ENCODE measurements at regions not wholly inside any gene's neighbourhood (a gene's known extent, or its start where the extent isn't known, plus 50 kb on each side); places are given as distances from the start of the nearest gene placed in this dataset.
A peak's percentile ranks its signal among the peaks of the same experiment; 100 is the strongest.

- ATAC-seq (no peak), DNase-seq (no peak)
These were observed 178.9 kb upstream of the GALNT2 start for GRCh38 chr1:229888157-229888556.

DNA sequence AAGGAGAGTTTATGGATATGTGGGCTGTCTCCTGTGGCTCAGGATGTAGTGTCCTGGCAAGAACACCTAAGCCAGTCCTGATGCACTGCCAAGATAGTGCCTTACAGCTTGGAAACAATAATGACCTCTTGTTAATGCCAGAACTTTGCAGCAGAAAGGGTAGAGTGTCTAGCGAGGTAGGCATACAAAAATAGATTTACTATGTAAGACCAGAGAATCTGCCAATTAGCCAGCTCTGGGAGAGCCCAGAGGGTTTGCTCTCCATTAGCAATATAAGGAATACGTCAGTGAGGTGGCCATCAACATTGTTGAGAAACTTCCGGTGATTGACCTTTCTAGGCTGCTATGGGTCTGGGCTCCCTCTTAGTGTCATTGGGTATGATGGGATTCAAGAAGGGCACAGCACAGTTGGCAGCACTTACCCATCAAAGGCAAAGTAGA, 178.5 kb upstream of the GALNT2 start:
- no peak overlapping the region for H3K4me3 Mint-ChIP-seq
- no peaks in the 10 kb centered on the region for H3K36me3 Mint-ChIP-seq
- H3K9me3 Mint-ChIP-seq = no peaks in the 10 kb centered on the region
- no peak overlapping the region for H3K27ac Mint-ChIP-seq
- DNase-seq = no peak
- no peak for ATAC-seq
- H3K4me1 Mint-ChIP-seq = no peaks in the 10 kb centered on the region
- peaks cover 0 to 9% (median 3%) of the 10 kb centered on the region in 5 donors for H3K27me3 Mint-ChIP-seq
- POLR2A ChIA-PET = no interaction called here

More at GRCh38 chr1:229888157-229888556, 178.9 kb upstream of the GALNT2 start:
- no peak overlapping the region for H3K4me3 Mint-ChIP-seq
- POLR2A ChIA-PET = no interaction called here
- no peaks in the 10 kb centered on the region for H3K36me3 Mint-ChIP-seq
- H3K9me3 Mint-ChIP-seq = no peaks in the 10 kb centered on the region
- peaks cover 0 to 12% (median 3%) of the 10 kb centered on the region in 5 donors for H3K27me3 Mint-ChIP-seq
- H3K27ac Mint-ChIP-seq = no peak overlapping the region
- no peaks in the 10 kb centered on the region for H3K4me1 Mint-ChIP-seq

DNA sequence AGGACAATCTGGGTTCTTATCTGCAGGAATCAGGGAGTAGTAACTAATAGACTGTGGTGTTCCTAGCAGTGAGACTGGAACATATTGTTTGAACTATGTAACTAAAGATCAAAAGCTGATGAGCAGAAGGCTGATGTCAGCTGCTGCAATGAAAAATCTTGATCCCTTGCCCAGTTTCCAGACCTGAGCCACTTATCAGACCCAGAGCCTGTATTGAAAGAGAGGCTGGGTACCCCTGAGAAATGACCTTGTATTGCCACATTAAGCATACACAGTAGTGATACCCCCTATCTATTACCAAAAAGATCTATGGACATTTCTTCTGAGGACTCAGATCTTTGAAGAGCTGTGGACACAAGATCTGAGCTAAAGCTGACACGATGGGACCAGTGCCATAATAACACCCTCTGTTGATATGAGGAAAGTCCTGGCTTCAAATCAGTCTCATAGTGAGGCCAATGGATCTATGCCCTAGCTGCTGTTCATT, 178.0 kb upstream of the GALNT2 start:
- DNase-seq (no peak), ATAC-seq (no peak)
- H3K4me1 Mint-ChIP-seq = no peaks in the 10 kb centered on the region
- H3K27ac Mint-ChIP-seq = no peak overlapping the region
- peaks cover 0 to 5% (median 0%) of the 10 kb centered on the region in 5 donors for H3K27me3 Mint-ChIP-seq
- H3K36me3 Mint-ChIP-seq = no peaks in the 10 kb centered on the region
- POLR2A ChIA-PET = no interaction called here
- no peak overlapping the region for H3K4me3 Mint-ChIP-seq
- H3K9me3 Mint-ChIP-seq = no peaks in the 10 kb centered on the region

DNA sequence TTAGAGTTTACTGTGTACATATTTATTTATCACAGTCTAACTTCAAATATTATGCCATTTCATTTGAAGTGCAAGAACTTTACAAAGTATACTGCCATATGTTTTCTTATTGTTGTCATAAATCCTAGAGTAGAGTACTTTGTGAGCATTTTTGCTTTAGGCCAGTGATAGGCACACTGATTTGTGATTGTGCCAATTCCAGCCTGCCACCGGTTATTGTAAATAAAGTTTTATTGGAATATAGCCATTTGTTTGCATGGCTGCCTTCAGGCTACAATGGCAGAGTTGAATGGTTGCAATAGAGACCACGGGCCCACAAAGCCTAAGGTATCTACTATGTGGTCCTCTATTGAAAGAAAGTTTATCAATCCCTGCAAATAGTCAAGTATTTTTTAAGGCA, 175.8 kb upstream of the GALNT2 start:
- Mint-ChIP-seq H3K27me3 (peaks cover 1 to 15% (median 7%) of the 10 kb centered on the region in 5 donors), H3K9me3 (no peaks in the 10 kb centered on the region), H3K27ac (no peak overlapping the region), H3K4me3 (no peak overlapping the region), H3K4me1 (no peaks in the 10 kb centered on the region), H3K36me3 (no peaks in the 10 kb centered on the region)
- no peak for ATAC-seq
- POLR2A ChIA-PET = no interaction called here
- no peak for DNase-seq

- Mint-ChIP-seq H3K4me3 (no peak overlapping the region), H3K27ac (no peak overlapping the region), H3K36me3 (no peaks in the 10 kb centered on the region), H3K27me3 (peaks cover 6 to 27% (median 19%) of the 10 kb centered on the region in 5 donors), H3K9me3 (no peaks in the 10 kb centered on the region), H3K4me1 (no peaks in the 10 kb centered on the region)
- ATAC-seq (no peak), DNase-seq (no peak)
- POLR2A ChIA-PET = no interaction called here
These were observed 174.4 kb upstream of the GALNT2 start for GRCh38 chr1:229892515-229893117.

- Mint-ChIP-seq H3K9me3 (no peaks in the 10 kb centered on the region), H3K36me3 (no peaks in the 10 kb centered on the region), H3K4me1 (no peaks in the 10 kb centered on the region), H3K27ac (no peak overlapping the region), H3K27me3 (peaks cover 6 to 34% (median 20%) of the 10 kb centered on the region in 5 donors), H3K4me3 (no peak overlapping the region)
- POLR2A ChIA-PET = no interaction called here
- DNase-seq (no peak), ATAC-seq (no peak)
These were observed 173.1 kb upstream of the GALNT2 start for GRCh38 chr1:229893762-229894444.

- ATAC-seq (no peak), DNase-seq (no peak)
- POLR2A ChIA-PET = no interaction called here
- Mint-ChIP-seq H3K36me3 (no peaks in the 10 kb centered on the region), H3K4me1 (no peaks in the 10 kb centered on the region), H3K4me3 (no peak overlapping the region), H3K27ac (no peak overlapping the region), H3K9me3 (no peaks in the 10 kb centered on the region), H3K27me3 (peaks cover 6 to 35% (median 20%) of the 10 kb centered on the region in 5 donors)
These were observed 172.5 kb upstream of the GALNT2 start for GRCh38 chr1:229894532-229894931.

DNA sequence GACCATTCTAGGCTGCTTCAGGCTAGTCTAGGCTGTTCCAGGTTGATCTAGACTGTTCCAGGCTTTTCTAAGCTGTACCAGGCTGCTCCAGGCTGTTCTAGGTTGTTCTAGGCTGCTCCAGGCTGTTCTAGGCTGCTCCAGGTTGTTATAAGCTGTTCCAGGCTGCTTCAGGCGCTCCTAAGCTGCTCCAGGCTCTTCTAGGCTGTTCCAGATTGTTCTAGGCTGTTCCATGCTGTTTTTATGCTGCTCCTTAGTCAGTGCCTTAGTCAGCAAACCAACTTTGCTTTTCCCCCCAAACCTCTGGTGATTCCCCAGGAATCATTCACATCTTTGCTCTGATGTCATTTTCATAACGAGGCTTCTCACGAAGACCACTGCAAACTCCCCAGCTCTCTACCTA, 171.4 kb upstream of the GALNT2 start:
- POLR2A ChIA-PET = no interaction called here
- H3K27ac Mint-ChIP-seq = peak overlapping the region in 1 of 10 donors; percentile 7
- H3K4me1 Mint-ChIP-seq = no peaks in the 10 kb centered on the region
- DNase-seq (no peak), ATAC-seq (no peak)
- H3K27me3 Mint-ChIP-seq = peaks cover 6 to 41% (median 27%) of the 10 kb centered on the region in 5 donors
- H3K4me3 Mint-ChIP-seq = no peak overlapping the region
- peaks cover 0 to 5% (median 0%) of the 10 kb centered on the region in 3 donors for H3K36me3 Mint-ChIP-seq
- peaks cover 0 to 7% (median 0%) of the 10 kb centered on the region in 9 donors for H3K9me3 Mint-ChIP-seq

GRCh38 chr1:229896306-229896705, 170.7 kb upstream of the GALNT2 start:
- POLR2A ChIA-PET = no interaction called here
- ATAC-seq (no peak), DNase-seq (no peak)
- peaks cover 0 to 9% (median 0%) of the 10 kb centered on the region in 9 donors for H3K9me3 Mint-ChIP-seq
- no peaks in the 10 kb centered on the region for H3K4me1 Mint-ChIP-seq
- no peak overlapping the region for H3K27ac Mint-ChIP-seq
- peaks cover 0 to 10% (median 0%) of the 10 kb centered on the region in 3 donors for H3K36me3 Mint-ChIP-seq
- H3K27me3 Mint-ChIP-seq = peaks cover 9 to 41% (median 27%) of the 10 kb centered on the region in 5 donors
- H3K4me3 Mint-ChIP-seq = no peak overlapping the region

DNA sequence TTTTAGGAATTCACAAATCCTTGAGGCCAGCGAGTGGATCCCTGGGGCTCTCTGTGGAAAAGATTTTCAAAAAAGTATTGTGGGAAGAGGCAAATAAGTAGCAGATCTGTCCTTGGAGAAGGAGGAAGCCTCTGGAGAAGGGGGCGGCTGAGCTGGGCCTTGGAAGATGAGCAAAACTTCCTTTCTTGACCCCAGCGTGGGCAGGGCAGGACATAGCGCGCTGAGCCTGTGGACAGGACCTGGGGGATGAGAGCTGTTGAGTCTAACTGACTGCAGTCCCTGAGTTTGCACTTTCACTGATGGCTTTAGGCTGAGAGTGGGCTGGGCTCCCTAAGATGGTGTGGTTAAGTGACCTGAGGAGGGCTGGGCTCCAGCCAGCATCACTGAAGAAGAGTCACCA, 170.2 kb upstream of the GALNT2 start:
- Mint-ChIP-seq H3K9me3 (peaks cover 0 to 15% (median 5%) of the 10 kb centered on the region in 9 donors), H3K27ac (no peak overlapping the region), H3K4me3 (no peak overlapping the region), H3K4me1 (no peaks in the 10 kb centered on the region), H3K36me3 (peaks cover 0 to 15% (median 0%) of the 10 kb centered on the region in 3 donors), H3K27me3 (peaks cover 12 to 41% (median 27%) of the 10 kb centered on the region in 5 donors)
- ATAC-seq = no peak
- POLR2A ChIA-PET = no interaction called here
- no peak for DNase-seq

GRCh38 chr1:229897501-229897900, 169.5 kb upstream of the GALNT2 start:
- no peak overlapping the region for H3K4me3 Mint-ChIP-seq
- ATAC-seq (no peak), DNase-seq (no peak)
- peaks cover 0 to 15% (median 0%) of the 10 kb centered on the region in 3 donors for H3K36me3 Mint-ChIP-seq
- H3K27me3 Mint-ChIP-seq = peaks cover 12 to 42% (median 31%) of the 10 kb centered on the region in 5 donors
- H3K4me1 Mint-ChIP-seq = no peaks in the 10 kb centered on the region
- POLR2A ChIA-PET = no interaction called here
- no peak overlapping the region for H3K27ac Mint-ChIP-seq
- H3K9me3 Mint-ChIP-seq = peaks cover 0 to 15% (median 7%) of the 10 kb centered on the region in 9 donors

- POLR2A ChIA-PET = no interaction called here
- no peaks in the 10 kb centered on the region for H3K4me1 Mint-ChIP-seq
- peaks cover 12 to 45% (median 30%) of the 10 kb centered on the region in 5 donors for H3K27me3 Mint-ChIP-seq
- peaks cover 0 to 15% (median 0%) of the 10 kb centered on the region in 3 donors for H3K36me3 Mint-ChIP-seq
- ATAC-seq (no peak), DNase-seq (no peak)
- H3K27ac Mint-ChIP-seq = no peak overlapping the region
- H3K4me3 Mint-ChIP-seq = no peak overlapping the region
- H3K9me3 Mint-ChIP-seq = peaks cover 0 to 15% (median 7%) of the 10 kb centered on the region in 9 donors
These were observed 166.8 kb upstream of the GALNT2 start for GRCh38 chr1:229900220-229900619.

DNA sequence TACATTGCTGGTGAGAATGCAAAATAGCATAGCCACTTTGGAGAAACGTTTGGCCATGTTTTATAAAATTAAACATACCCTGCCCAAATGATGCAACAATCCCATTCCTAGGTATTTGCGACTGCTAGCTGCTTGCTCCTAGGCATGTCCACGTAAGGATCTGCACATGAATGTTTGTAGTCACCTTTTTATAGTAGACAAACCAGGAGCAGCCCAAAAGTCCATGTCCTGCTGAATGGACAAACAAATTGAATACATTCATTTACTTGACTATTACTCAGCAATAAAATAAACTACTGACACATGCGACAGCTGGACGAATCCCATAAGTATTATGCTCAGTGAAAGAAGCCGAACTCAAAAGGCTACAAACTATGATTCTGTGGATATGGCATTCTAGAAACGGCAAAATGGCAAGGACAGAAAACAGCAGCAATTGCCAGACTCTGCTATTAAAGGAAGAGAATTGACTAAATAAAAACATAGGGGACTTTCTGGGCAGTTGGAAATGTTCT, 161.9 kb upstream of the GALNT2 start:
- peaks cover 0 to 3% (median 0%) of the 10 kb centered on the region in 4 donors for H3K4me1 Mint-ChIP-seq
- H3K4me3 Mint-ChIP-seq = no peak overlapping the region
- POLR2A ChIA-PET = no interaction called here
- H3K36me3 Mint-ChIP-seq = peaks cover 0 to 11% (median 0%) of the 10 kb centered on the region in 3 donors
- DNase-seq (no peak), ATAC-seq (no peak)
- H3K9me3 Mint-ChIP-seq = peaks cover 0 to 12% (median 6%) of the 10 kb centered on the region in 9 donors
- H3K27ac Mint-ChIP-seq = no peak overlapping the region
- peaks cover 6 to 31% (median 11%) of the 10 kb centered on the region in 5 donors for H3K27me3 Mint-ChIP-seq

All from naive thymus-derived CD8-positive, alpha-beta T cell (primary cell).